ENCODE measurements at regions not wholly inside any gene's neighbourhood (a gene's known extent, or its start where the extent isn't known, plus 50 kb on each side); places are given as distances from the start of the nearest gene placed in this dataset.

GRCh38 chr6:48036316-48036715 lies 74.7 kb downstream of the PTCHD4 start (continued):
- TF ChIP-seq ZNF142 (CRISPR knock-in tag; IDR thresholded peaks at IDR 0.05) (no peak), ADNP (CRISPR knock-in tag; IDR thresholded peaks at IDR 0.05) (no peak), ZSCAN30 (CRISPR knock-in tag; IDR thresholded peaks at IDR 0.05) (no peak), SAP130 (CRISPR knock-in tag; IDR thresholded peaks at IDR 0.05; ENCODE audit: low read depth) (no peak), TFE3 (CRISPR knock-in tag; IDR thresholded peaks at IDR 0.05) (no peak), ZNF234 (CRISPR knock-in tag; conservative IDR thresholded peaks at IDR 0.05) (no peak), TRIM22 (IDR thresholded peaks at IDR 0.05) (no peak), ZNF547 (CRISPR knock-in tag; IDR thresholded peaks at IDR 0.05) (no peak), KLF12 (CRISPR knock-in tag; IDR thresholded peaks at IDR 0.05; ENCODE audit: borderline replicate concordance) (no peak), NR2F6 (IDR thresholded peaks at IDR 0.05) (peak; percentile 26; the same call in 1 of the 2 replicates), NR2F6 (CRISPR knock-in tag; IDR thresholded peaks at IDR 0.05) (no peak), ZNF180 (CRISPR knock-in tag; IDR thresholded peaks at IDR 0.05; ENCODE audit: borderline replicate concordance, low read depth) (no peak), RFXANK (CRISPR knock-in tag; IDR thresholded peaks at IDR 0.05) (no peak), ZBTB43 (CRISPR knock-in tag; conservative IDR thresholded peaks at IDR 0.05) (no peak), TAF15 (IDR thresholded peaks at IDR 0.05; ENCODE audit: low read depth, low read length, poor library complexity, severe bottlenecking) (no peak), HNF4G (IDR thresholded peaks at IDR 0.05; ENCODE audit: borderline replicate concordance, low read depth, low read length) (no peak), HNF4G (CRISPR knock-in tag; IDR thresholded peaks at IDR 0.05; ENCODE audit: borderline replicate concordance, low read depth) (no peak), PAXIP1 (CRISPR knock-in tag; conservative IDR thresholded peaks at IDR 0.05) (no peak), ZNF614 (CRISPR knock-in tag; IDR thresholded peaks at IDR 0.05; ENCODE audit: borderline replicate concordance) (no peak)
